ENCODE measurements at regions not wholly inside any gene's neighbourhood (a gene's known extent, or its start where the extent isn't known, plus 50 kb on each side); places are given as distances from the start of the nearest gene placed in this dataset.

DNA sequence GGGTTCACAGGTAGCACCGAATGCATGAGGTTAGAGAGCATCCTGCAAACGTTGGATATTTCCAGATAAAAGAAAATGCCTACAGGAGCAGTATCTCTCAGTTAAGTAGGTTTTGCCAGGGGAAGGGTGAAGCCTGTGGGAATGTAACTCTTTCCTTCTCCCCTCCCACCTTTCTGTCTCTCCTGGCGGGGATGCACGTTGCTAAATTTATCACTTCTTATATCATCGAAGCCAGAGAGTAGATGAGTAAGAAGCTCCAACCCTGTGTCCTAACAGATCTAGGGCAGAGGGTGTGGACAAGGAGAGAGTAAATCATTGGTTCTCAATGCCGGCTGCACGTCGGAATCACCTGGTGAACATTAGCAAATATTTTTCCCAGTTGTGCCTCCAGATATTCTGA lies 457.5 kb downstream of the ENC1 start:
- TF ChIP-seq, protein P1, sequence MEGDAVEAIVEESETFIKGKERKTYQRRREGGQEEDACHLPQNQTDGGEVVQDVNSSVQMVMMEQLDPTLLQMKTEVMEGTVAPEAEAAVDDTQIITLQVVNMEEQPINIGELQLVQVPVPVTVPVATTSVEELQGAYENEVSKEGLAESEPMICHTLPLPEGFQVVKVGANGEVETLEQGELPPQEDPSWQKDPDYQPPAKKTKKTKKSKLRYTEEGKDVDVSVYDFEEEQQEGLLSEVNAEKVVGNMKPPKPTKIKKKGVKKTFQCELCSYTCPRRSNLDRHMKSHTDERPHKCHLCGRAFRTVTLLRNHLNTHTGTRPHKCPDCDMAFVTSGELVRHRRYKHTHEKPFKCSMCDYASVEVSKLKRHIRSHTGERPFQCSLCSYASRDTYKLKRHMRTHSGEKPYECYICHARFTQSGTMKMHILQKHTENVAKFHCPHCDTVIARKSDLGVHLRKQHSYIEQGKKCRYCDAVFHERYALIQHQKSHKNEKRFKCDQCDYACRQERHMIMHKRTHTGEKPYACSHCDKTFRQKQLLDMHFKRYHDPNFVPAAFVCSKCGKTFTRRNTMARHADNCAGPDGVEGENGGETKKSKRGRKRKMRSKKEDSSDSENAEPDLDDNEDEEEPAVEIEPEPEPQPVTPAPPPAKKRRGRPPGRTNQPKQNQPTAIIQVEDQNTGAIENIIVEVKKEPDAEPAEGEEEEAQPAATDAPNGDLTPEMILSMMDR (conservative IDR thresholded peaks at IDR 0.05; ENCODE audit: low read depth, low read length), result no peak
- no peak for TF ChIP-seq EZH2 (IDR thresholded peaks at IDR 0.05; ENCODE audit: borderline replicate concordance, low read depth, low read length, poor library complexity, severe bottlenecking)
